HEK293T (cell line): ENCODE measurements at regions not wholly inside any gene's neighbourhood (a gene's known extent, or its start where the extent isn't known, plus 50 kb on each side); places are given as distances from the start of the nearest gene placed in this dataset.

Source experiments
- BHLHE40 ChIP-seq: fragments of 450-650 bp; IDR thresholded peaks from 2 replicates; pipeline ENCODE4 v1.6.1; 2016; ENCODE audit warnings: mild to moderate bottlenecking, moderate library complexity, borderline replicate concordance
- CTBP1 ChIP-seq: fragments of 450-650 bp; IDR thresholded peaks from 2 replicates; pipeline ENCODE4 v1.6.1; 2016; ENCODE audit warnings: borderline replicate concordance
- ELF4 ChIP-seq: fragments of 450-650 bp; IDR thresholded peaks from 2 replicates; pipeline ENCODE4 v1.6.1; 2017; ENCODE audit warnings: antibody characterized with exemption
- FOXA1 ChIP-seq: fragments of 450-650 bp; IDR thresholded peaks from 2 replicates; pipeline ENCODE4 v1.6.1; 2016; ENCODE audit warnings: mild to moderate bottlenecking
- FOXK2 ChIP-seq: fragments of 450-650 bp; IDR thresholded peaks from 2 replicates; pipeline ENCODE4 v1.6.1; 2016; ENCODE audit warnings: mild to moderate bottlenecking
- FOXM1 ChIP-seq: fragments of 450-650 bp; IDR thresholded peaks from 2 replicates; pipeline ENCODE4 v1.6.1; 2017; ENCODE audit warnings: mild to moderate bottlenecking, borderline replicate concordance
- HDGF ChIP-seq: fragments of 450-650 bp; IDR thresholded peaks from 2 replicates; pipeline ENCODE4 v1.6.1; 2017; ENCODE audit warnings: antibody characterized with exemption, borderline replicate concordance
- NFRKB ChIP-seq: fragments of 450-650 bp; IDR thresholded peaks from 2 replicates; pipeline ENCODE4 v1.6.1; 2016; ENCODE audit warnings: mild to moderate bottlenecking, moderate library complexity
- SP1 ChIP-seq: fragments of 450-650 bp; IDR thresholded peaks from 2 replicates; pipeline ENCODE4 v1.6.1; 2017
- SUZ12 ChIP-seq: fragments of 450-650 bp; IDR thresholded peaks from 2 replicates; pipeline ENCODE4 v1.6.1; 2016; ENCODE audit warnings: mild to moderate bottlenecking
- TARDBP ChIP-seq: fragments of 450-650 bp; IDR thresholded peaks from 2 replicates; pipeline ENCODE4 v1.6.1; 2016
- ZNF384 ChIP-seq: fragments of 450-650 bp; IDR thresholded peaks from 2 replicates; pipeline ENCODE4 v1.6.1; 2016

- TF ChIP-seq ZNF384 = no peak
- TF ChIP-seq SUZ12 = no peak
- no peak for TF ChIP-seq BHLHE40
- TF ChIP-seq FOXA1 = no peak
- no peak for TF ChIP-seq HDGF
- no peak for TF ChIP-seq SP1
- TF ChIP-seq CTBP1 = no peak
- TF ChIP-seq FOXM1 = no peak
- TF ChIP-seq ELF4 = no peak
- TF ChIP-seq TARDBP = no peak
- TF ChIP-seq NFRKB = no peak
- TF ChIP-seq FOXK2 = no peak
Measured at GRCh38 chr13:109427148-109427547, 359.2 kb downstream of the IRS2 start.
